ENCODE measurements at regions not wholly inside any gene's neighbourhood (a gene's known extent, or its start where the extent isn't known, plus 50 kb on each side); places are given as distances from the start of the nearest gene placed in this dataset.

- no peak for TF ChIP-seq ZNF462 (CRISPR knock-in tag; IDR thresholded peaks at IDR 0.05)
- no peak for TF ChIP-seq CTCF (conservative IDR thresholded peaks at IDR 0.05; ENCODE audit: low read depth in 2 of 2)
- TF ChIP-seq EZH2 (IDR thresholded peaks at IDR 0.05; ENCODE audit: low read depth, unreplicated experiment), result no peak
- no peak for TF ChIP-seq CREB1 (CRISPR knock-in tag; IDR thresholded peaks at IDR 0.05; ENCODE audit: low read depth)
- TF ChIP-seq ZNF114 (CRISPR knock-in tag; IDR thresholded peaks at IDR 0.05), result no peak
Observed at GRCh38 chr12:67046062-67046461, 223.1 kb upstream of the CAND1 start (continued).

GRCh38 chr12:67047634-67048033 is 221.5 kb upstream of the CAND1 start:
- Histone ChIP-seq H3F3A (replicated peaks; ENCODE audit: low read depth) (no peaks in the 10 kb centered on the region), H3K4me2 (no peak overlapping the region), H3K4me1 (ENCODE audit: insufficient read depth) (peaks cover 17% of the 10 kb centered on the region), H4K20me1 (replicated peaks; ENCODE audit: insufficient read depth) (no peaks in the 10 kb centered on the region), H2AFZ (no peak overlapping the region), H3K4me3 (no peak overlapping the region), H3K79me2 (replicated peaks; ENCODE audit: insufficient read depth) (peaks cover 6% of the 10 kb centered on the region; the same call in 1 of the 2 replicates), H3K36me3 (ENCODE audit: insufficient read depth) (no peaks in the 10 kb centered on the region), H3K27ac (ENCODE audit: low read depth) (no peak overlapping the region), H3K27me3 (ENCODE audit: insufficient read depth) (no peaks in the 10 kb centered on the region), H3K9me2 (ENCODE audit: insufficient read depth) (no peaks in the 10 kb centered on the region)
- H3K9me3 Mint-ChIP-seq, result no peaks in the 10 kb centered on the region; the same call in 2 of the 3 replicates
- peaks cover 32% of the 10 kb centered on the region for H3K4me1 Mint-ChIP-seq
- ATAC-seq (no peak), DNase-seq (ENCODE audit: low spot score) (no peak)
- H3K27ac Mint-ChIP-seq, result no peak overlapping the region
- TF ChIP-seq STAT1 (IDR thresholded peaks at IDR 0.05; ENCODE audit: unreplicated experiment) (no peak), CTCF (conservative IDR thresholded peaks at IDR 0.05; ENCODE audit: low read depth in 2 of 2) (no peak), ZNF114 (CRISPR knock-in tag; IDR thresholded peaks at IDR 0.05) (no peak), EZH2phosphoT487 (IDR thresholded peaks at IDR 0.05; ENCODE audit: unreplicated experiment) (no peak)
- no peaks in the 10 kb centered on the region; the same call in 2 of the 3 replicates for H3K36me3 Mint-ChIP-seq (ENCODE audit: low read depth)
- H3K4me3 Mint-ChIP-seq, result no peak overlapping the region
- H3K27me3 Mint-ChIP-seq (ENCODE audit: insufficient read depth, low read depth, poor library complexity), result peaks cover 2% of the 10 kb centered on the region
